Osteoblast (primary cell): ENCODE measurements at regions not wholly inside any gene's neighbourhood (a gene's known extent, or its start where the extent isn't known, plus 50 kb on each side); places are given as distances from the start of the nearest gene placed in this dataset.
"Not testable (repeated sequence)": the region's sequence is repeated elsewhere in the genome, so short reads cannot be mapped to it uniquely, and the experiment has no call there.

Experiments
- DNase-seq: peaks from one replicate; pipeline ENCODE4 v3.0.0; 2011; ENCODE audit warnings: low spot score, mixed read lengths; ENCODE audit not compliant: insufficient read length; ENCODE audit errors: missing footprints
- H2AFZ ChIP-seq: 2 replicates; pipeline ENCODE4 v1.6.0; 2011; ENCODE audit warnings: mild to moderate bottlenecking, low read length
- H3K27ac ChIP-seq: 2 replicates; pipeline ENCODE4 v1.5.1; 2011; ENCODE audit warnings: mild to moderate bottlenecking, low read depth, low read length, moderate library complexity
- H3K27me3 ChIP-seq: 2 replicates; pipeline ENCODE4 v1.6.0; 2012; ENCODE audit warnings: mild to moderate bottlenecking, control low read depth, inconsistent platforms, low read length, moderate library complexity; ENCODE audit not compliant: insufficient read depth
- H3K36me3 ChIP-seq: 2 replicates; pipeline ENCODE4 v1.5.1; 2011; ENCODE audit warnings: mild to moderate bottlenecking, low read length, control low read depth, moderate library complexity; ENCODE audit not compliant: insufficient read depth
- H3K4me1 ChIP-seq: 2 replicates; pipeline ENCODE4 v1.5.1; 2011; ENCODE audit warnings: mild to moderate bottlenecking, low read length, control low read depth, moderate library complexity; ENCODE audit not compliant: insufficient read depth
- H3K4me2 ChIP-seq: 2 replicates; pipeline ENCODE4 v1.6.0; 2011; ENCODE audit warnings: mild to moderate bottlenecking, low read length; ENCODE audit not compliant: insufficient read depth
- H3K4me3 ChIP-seq: fragments of 200-600 bp; sonication (generic); 3 replicates; pipeline ENCODE4 v1.5.1; 2012; ENCODE audit warnings: mild to moderate bottlenecking, low read length, inconsistent platforms; ENCODE audit not compliant: insufficient read depth
- H3K79me2 ChIP-seq: 2 replicates; pipeline ENCODE4 v1.6.0; 2012; ENCODE audit warnings: mild to moderate bottlenecking, low read length, control low read depth, inconsistent platforms; ENCODE audit not compliant: insufficient read depth
- H3K9me3 ChIP-seq: 2 replicates; pipeline ENCODE4 v1.5.1; 2011; ENCODE audit warnings: low read depth, low read length, control low read depth
- H4K20me1 ChIP-seq: 2 replicates; pipeline ENCODE4 v1.6.0; 2012; ENCODE audit warnings: mild to moderate bottlenecking, low read length, control low read depth; ENCODE audit not compliant: insufficient read depth
- CTCF ChIP-seq: IDR thresholded peaks from 2 replicates; pipeline ENCODE4 v1.5.1; 2011; ENCODE audit warnings: mild to moderate bottlenecking, low read depth, low read length, moderate library complexity; ENCODE audit errors: extremely low read depth

DNA sequence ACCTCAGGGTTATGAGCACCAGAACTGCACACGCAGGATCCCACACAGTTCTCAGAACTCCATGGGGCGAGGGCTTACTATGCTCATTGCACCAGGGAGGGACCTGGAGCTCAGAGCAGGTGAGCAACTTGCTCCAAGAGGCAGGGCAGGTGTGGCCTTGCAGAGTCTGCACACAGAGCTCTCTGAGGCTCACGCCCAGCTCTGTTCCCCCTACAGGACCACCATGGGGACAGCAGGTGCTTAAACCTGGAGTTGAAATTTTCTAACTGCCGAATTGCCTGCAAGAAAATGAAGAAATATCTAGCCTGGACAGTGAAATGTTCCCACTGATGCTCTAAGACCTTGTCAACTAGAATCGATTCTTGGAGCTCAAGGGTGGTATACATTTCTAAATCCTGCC lies 49.9 kb upstream of the MSMB start:
- H3K4me1 ChIP-seq, H4K20me1 ChIP-seq, H3K79me2 ChIP-seq, H3K4me3 ChIP-seq, H3K36me3 ChIP-seq, H3K9me3 ChIP-seq, DNase-seq, H3K27ac ChIP-seq, H3K4me2 ChIP-seq, H3K27me3 ChIP-seq, H2AFZ ChIP-seq: not testable (repeated sequence)

DNA sequence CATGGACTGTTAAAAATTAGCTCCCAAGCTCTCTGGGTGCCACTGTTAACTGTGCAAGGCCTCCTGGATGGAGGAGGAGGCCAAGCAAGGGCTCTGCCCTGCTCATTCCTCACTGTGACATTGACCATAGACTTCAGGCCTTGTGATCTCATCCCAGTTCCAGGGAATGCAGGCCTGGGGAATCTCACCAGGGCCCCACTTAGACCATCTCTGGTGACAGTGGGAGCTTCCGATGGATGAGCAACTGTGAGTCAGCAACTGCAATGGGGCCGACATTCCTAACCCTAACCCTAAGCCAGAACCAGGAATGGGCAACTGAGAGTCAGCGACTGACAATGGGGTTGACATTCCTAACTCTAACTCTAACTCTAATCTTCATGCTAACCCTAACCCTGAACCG lies 50.4 kb upstream of the MSMB start:
- no peaks in the 10 kb centered on the region for H3K27me3 ChIP-seq
- H3K4me1 ChIP-seq: no peaks in the 10 kb centered on the region
- H3K79me2 ChIP-seq: no peaks in the 10 kb centered on the region
- no peak for TF ChIP-seq CTCF
- H4K20me1 ChIP-seq: no peaks in the 10 kb centered on the region
- no peak overlapping the region for H3K4me2 ChIP-seq
- H3K36me3 ChIP-seq: no peaks in the 10 kb centered on the region
- no peak overlapping the region for H3K4me3 ChIP-seq
- DNase-seq: no peak
- no peaks in the 10 kb centered on the region for H3K9me3 ChIP-seq
- no peak overlapping the region for H3K27ac ChIP-seq
- no peak overlapping the region for H2AFZ ChIP-seq

GRCh38 chr10:46096909-46097575 lies 51.0 kb upstream of the MSMB start:
- Histone ChIP-seq H3K79me2 (no peaks in the 10 kb centered on the region), H3K36me3 (no peaks in the 10 kb centered on the region), H4K20me1 (no peaks in the 10 kb centered on the region), H3K4me2 (no peak overlapping the region), H3K9me3 (no peaks in the 10 kb centered on the region), H3K27me3 (no peaks in the 10 kb centered on the region), H2AFZ (no peak overlapping the region), H3K4me1 (no peaks in the 10 kb centered on the region), H3K4me3 (no peak overlapping the region), H3K27ac (no peak overlapping the region)
- no peak for TF ChIP-seq CTCF
- no peak for DNase-seq

GRCh38 chr10:46097576-46098317 lies 51.7 kb upstream of the MSMB start:
- H4K20me1 ChIP-seq: no peaks in the 10 kb centered on the region
- no peak overlapping the region for H2AFZ ChIP-seq
- no peak overlapping the region for H3K4me3 ChIP-seq
- DNase-seq: no peak
- no peaks in the 10 kb centered on the region for H3K4me1 ChIP-seq
- H3K4me2 ChIP-seq: no peak overlapping the region
- H3K27ac ChIP-seq: no peak overlapping the region
- no peaks in the 10 kb centered on the region for H3K27me3 ChIP-seq
- H3K36me3 ChIP-seq: no peaks in the 10 kb centered on the region
- no peak for TF ChIP-seq CTCF
- no peaks in the 10 kb centered on the region for H3K9me3 ChIP-seq
- no peaks in the 10 kb centered on the region for H3K79me2 ChIP-seq
